IPS-15b (cell line): ENCODE measurements at regions not wholly inside any gene's neighbourhood (a gene's known extent, or its start where the extent isn't known, plus 50 kb on each side); places are given as distances from the start of the nearest gene placed in this dataset.

Experiments used
- H3K27me3 ChIP-seq: one replicate; pipeline ENCODE4 v1.6.1; 2013; ENCODE audit warnings: low read length; ENCODE audit not compliant: control insufficient read depth, insufficient read depth
- H3K36me3 ChIP-seq: one replicate; pipeline ENCODE4 v1.6.1; 2013; ENCODE audit warnings: low read length; ENCODE audit not compliant: control insufficient read depth, insufficient read depth
- H3K4me1 ChIP-seq: one replicate; pipeline ENCODE4 v1.6.1; 2013; ENCODE audit warnings: mild to moderate bottlenecking, low read length; ENCODE audit not compliant: control insufficient read depth, insufficient read depth
- H3K4me3 ChIP-seq: one replicate; pipeline ENCODE4 v1.5.1; 2013; ENCODE audit warnings: low read depth, low read length
- H3K9ac ChIP-seq: one replicate; pipeline ENCODE4 v1.6.1; 2013; ENCODE audit warnings: low read depth, mild to moderate bottlenecking, low read length
- H3K9me3 ChIP-seq: one replicate; pipeline ENCODE4 v1.6.1; 2013; ENCODE audit warnings: mild to moderate bottlenecking, low read length; ENCODE audit not compliant: control insufficient read depth, insufficient read depth

DNA sequence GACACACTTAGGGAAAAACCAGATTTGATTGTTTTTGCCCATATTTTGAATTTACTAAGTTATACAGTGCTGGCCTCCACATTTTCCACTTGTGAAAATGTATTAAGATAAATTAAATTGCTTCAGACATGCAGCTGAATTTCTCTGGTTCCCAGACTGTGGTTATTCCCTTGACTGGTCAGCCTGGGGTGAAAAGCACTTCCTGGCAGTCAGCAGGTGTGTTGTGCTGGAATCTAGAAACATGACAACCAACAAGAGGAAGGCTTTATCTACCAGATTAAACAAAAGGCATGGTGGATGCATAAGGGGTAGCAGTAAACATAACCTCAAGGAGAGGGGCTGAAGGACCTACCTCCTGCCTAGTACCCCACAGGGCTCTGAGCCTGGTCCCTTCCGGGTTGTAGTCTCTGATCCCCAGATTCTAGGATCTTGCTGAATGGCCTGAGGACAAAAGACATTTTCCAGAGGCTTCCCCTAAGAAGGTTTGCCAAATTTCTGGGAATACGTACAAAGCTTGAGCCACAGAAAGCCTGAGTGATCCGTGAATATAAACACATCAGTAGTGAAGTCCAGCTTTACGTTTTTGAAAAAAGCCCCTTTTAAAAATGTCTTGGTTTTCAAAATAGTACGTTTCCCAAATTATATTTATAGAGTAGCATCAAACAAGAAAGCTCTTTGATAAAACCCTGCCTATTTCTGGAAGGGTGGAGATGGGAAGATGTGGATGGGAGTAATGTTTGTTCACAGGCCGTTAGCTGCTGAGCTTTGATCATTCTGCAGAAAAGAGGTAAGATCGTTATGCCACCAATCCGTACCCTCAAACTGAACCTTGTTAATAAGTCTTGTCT is 133.4 kb downstream of the LACC1 start:
- Histone ChIP-seq H3K27me3 (no peaks in the 10 kb centered on the region), H3K9me3 (no peaks in the 10 kb centered on the region), H3K36me3 (no peaks in the 10 kb centered on the region), H3K9ac (no peak overlapping the region), H3K4me1 (no peaks in the 10 kb centered on the region), H3K4me3 (no peak overlapping the region)

GRCh38 chr13:44013758-44014291 is 134.1 kb downstream of the LACC1 start:
- H3K27me3 ChIP-seq = no peaks in the 10 kb centered on the region
- H3K4me1 ChIP-seq = no peaks in the 10 kb centered on the region
- no peaks in the 10 kb centered on the region for H3K9me3 ChIP-seq
- no peaks in the 10 kb centered on the region for H3K36me3 ChIP-seq
- no peak overlapping the region for H3K9ac ChIP-seq
- no peak overlapping the region for H3K4me3 ChIP-seq

GRCh38 chr13:44014501-44014900 is 134.8 kb downstream of the LACC1 start:
- Histone ChIP-seq H3K4me1 (no peaks in the 10 kb centered on the region), H3K36me3 (no peaks in the 10 kb centered on the region), H3K9ac (no peak overlapping the region), H3K4me3 (no peak overlapping the region), H3K9me3 (no peaks in the 10 kb centered on the region), H3K27me3 (no peaks in the 10 kb centered on the region)

DNA sequence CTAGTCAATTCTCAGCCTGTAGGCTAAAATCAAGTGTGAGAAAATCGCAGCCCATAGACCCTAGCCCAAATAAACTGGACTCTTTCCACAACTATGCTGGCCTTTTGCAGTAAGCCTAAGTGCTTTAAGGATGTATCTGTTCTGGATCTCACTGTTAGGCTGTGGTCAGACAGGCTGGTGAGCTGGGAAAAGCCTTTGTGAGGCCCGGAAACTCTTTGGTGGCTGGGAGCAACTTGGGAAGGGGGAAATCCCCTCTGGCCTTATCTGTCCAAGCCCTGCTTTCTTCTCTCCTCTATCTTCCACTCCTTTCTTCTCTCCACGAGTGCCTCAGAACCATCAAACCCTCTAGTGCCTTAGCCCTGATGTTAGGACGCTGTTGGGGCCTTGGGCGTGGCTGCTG is 135.4 kb downstream of the LACC1 start:
- H3K9me3 ChIP-seq = no peaks in the 10 kb centered on the region
- H3K36me3 ChIP-seq = no peaks in the 10 kb centered on the region
- H3K9ac ChIP-seq = no peak overlapping the region
- H3K4me3 ChIP-seq = no peak overlapping the region
- no peaks in the 10 kb centered on the region for H3K4me1 ChIP-seq
- H3K27me3 ChIP-seq = no peaks in the 10 kb centered on the region

GRCh38 chr13:44015811-44016210 is 136.1 kb downstream of the LACC1 start:
- no peaks in the 10 kb centered on the region for H3K4me1 ChIP-seq
- H3K9me3 ChIP-seq = no peaks in the 10 kb centered on the region
- no peaks in the 10 kb centered on the region for H3K36me3 ChIP-seq
- no peak overlapping the region for H3K9ac ChIP-seq
- no peak overlapping the region for H3K4me3 ChIP-seq
- no peaks in the 10 kb centered on the region for H3K27me3 ChIP-seq

GRCh38 chr13:44017756-44018309 is 138.1 kb downstream of the LACC1 start:
- Histone ChIP-seq H3K9me3 (no peaks in the 10 kb centered on the region), H3K9ac (no peak overlapping the region), H3K27me3 (no peaks in the 10 kb centered on the region), H3K4me3 (no peak overlapping the region), H3K36me3 (no peaks in the 10 kb centered on the region), H3K4me1 (no peaks in the 10 kb centered on the region)

DNA sequence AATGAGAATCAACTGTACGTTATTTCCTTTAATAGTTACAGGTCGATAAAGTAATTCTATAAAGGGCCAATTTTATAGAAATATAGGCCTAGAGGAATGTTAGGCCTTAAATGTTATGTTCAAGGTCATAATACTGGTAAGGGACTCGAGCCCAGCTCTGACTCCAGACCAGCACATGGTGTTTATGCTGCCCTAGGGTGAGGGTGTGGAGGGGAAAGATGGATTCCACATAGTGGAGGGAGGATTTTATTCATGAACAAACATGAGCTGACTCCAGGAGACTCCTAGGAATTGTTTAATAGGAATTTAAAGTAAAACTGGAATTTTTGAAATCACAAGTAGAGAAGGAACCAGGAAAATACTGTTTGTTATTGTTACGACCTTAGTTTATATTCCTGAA is 139.9 kb downstream of the LACC1 start:
- no peak overlapping the region for H3K9ac ChIP-seq
- no peaks in the 10 kb centered on the region for H3K9me3 ChIP-seq
- no peak overlapping the region for H3K4me3 ChIP-seq
- H3K27me3 ChIP-seq = no peaks in the 10 kb centered on the region
- no peaks in the 10 kb centered on the region for H3K4me1 ChIP-seq
- no peaks in the 10 kb centered on the region for H3K36me3 ChIP-seq

- Histone ChIP-seq H3K9me3 (no peaks in the 10 kb centered on the region), H3K4me1 (no peaks in the 10 kb centered on the region), H3K4me3 (no peak overlapping the region), H3K27me3 (no peaks in the 10 kb centered on the region), H3K36me3 (no peaks in the 10 kb centered on the region), H3K9ac (no peak overlapping the region)
These were observed 141.7 kb downstream of the LACC1 start for GRCh38 chr13:44021422-44021821.

DNA sequence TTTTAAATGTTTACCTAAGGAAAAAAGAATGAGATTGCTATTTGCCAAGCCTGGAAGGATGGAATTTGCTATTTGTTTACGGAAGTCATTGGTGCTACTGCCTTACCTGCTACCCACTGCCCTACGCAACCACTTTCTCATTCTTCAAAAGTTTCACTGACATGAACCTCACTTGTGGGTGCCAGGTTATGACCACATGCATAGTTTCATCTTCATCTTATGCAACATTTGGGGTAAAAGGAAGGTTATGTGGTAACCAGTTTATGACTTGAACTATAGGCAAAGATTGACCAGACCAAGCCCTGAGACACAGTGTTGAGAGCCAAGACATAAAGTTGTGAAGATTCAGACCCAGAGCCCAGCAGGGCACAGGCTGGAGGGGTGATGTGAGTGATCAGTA is 142.5 kb downstream of the LACC1 start:
- Histone ChIP-seq H3K36me3 (no peaks in the 10 kb centered on the region), H3K9me3 (no peaks in the 10 kb centered on the region), H3K4me1 (no peaks in the 10 kb centered on the region), H3K9ac (no peak overlapping the region), H3K4me3 (no peak overlapping the region), H3K27me3 (no peaks in the 10 kb centered on the region)

- no peaks in the 10 kb centered on the region for H3K36me3 ChIP-seq
- no peak overlapping the region for H3K4me3 ChIP-seq
- no peak overlapping the region for H3K9ac ChIP-seq
These were observed 144.6 kb downstream of the LACC1 start for GRCh38 chr13:44024167-44024845.

GRCh38 chr13:44024846-44025195 is 145.1 kb downstream of the LACC1 start:
- Histone ChIP-seq H3K36me3 (no peaks in the 10 kb centered on the region), H3K4me1 (no peaks in the 10 kb centered on the region), H3K9ac (no peak overlapping the region), H3K4me3 (no peak overlapping the region), H3K27me3 (no peaks in the 10 kb centered on the region), H3K9me3 (no peaks in the 10 kb centered on the region)

More at GRCh38 chr13:44024167-44024845, 144.6 kb downstream of the LACC1 start:
- Histone ChIP-seq H3K4me1 (no peaks in the 10 kb centered on the region), H3K9me3 (no peaks in the 10 kb centered on the region), H3K27me3 (no peaks in the 10 kb centered on the region)

DNA sequence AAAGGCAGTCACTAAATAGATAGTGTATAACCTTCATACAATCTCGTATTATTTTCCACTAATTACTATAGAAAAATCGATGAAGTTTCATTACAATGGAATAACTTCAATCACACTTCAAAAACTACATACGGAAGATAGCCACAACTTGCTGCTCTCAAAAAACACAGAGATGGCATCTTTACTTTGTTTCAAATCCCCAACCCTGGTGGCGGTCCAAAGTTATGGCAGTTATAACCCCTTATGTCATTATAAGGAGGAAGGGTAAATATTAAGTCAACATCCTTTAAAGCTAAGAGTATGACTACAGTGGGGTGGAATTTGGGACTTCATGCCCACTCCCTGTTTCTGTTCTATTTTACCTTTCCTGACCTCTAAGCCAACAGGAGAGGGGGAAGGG is 146.5 kb downstream of the LACC1 start:
- H3K4me1 ChIP-seq = no peaks in the 10 kb centered on the region
- no peaks in the 10 kb centered on the region for H3K36me3 ChIP-seq
- no peak overlapping the region for H3K4me3 ChIP-seq
- H3K9ac ChIP-seq = no peak overlapping the region
- no peaks in the 10 kb centered on the region for H3K27me3 ChIP-seq
- no peaks in the 10 kb centered on the region for H3K9me3 ChIP-seq
